Pulmonary artery endothelial cell (primary cell): ENCODE measurements at regions not wholly inside any gene's neighbourhood (a gene's known extent, or its start where the extent isn't known, plus 50 kb on each side); places are given as distances from the start of the nearest gene placed in this dataset.
"Not testable (repeated sequence)": the region's sequence is repeated elsewhere in the genome, so short reads cannot be mapped to it uniquely, and the experiment has no call there.

ENCODE experiments used
- DNase-seq: peaks from one replicate; pipeline ENCODE4 v3.0.0-alpha.2; 2011; ENCODE audit warnings: low read depth, low spot score

DNA sequence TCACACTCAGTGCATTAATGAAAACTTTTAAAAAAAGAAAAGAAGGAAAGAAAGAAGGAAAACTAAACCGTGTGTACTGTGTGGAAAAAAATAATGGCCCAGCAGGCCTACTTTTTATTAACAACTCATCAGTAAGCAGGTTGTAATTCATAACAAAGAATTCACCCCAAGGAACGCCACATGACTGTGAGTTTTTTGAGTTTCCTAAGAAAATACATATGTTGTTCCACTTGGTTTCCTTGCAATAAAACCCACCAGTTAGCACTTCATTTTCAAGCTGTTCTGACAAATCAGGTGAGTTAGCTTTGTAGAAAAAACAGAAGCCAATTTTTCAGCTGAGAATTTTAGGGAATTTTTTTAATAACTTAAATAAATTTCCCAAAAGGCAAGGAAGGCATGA, 259.3 kb upstream of the TBX18 start:
- DNase-seq: no peak

GRCh38 chr6:85017352-85017751, 253.0 kb upstream of the TBX18 start:
- DNase-seq: no peak

- no peak for DNase-seq
Observed at GRCh38 chr6:85016726-85017125, 252.3 kb upstream of the TBX18 start.

- peak; percentile 63 for DNase-seq
Observed at GRCh38 chr6:85015396-85015990, 251.1 kb upstream of the TBX18 start.

DNA sequence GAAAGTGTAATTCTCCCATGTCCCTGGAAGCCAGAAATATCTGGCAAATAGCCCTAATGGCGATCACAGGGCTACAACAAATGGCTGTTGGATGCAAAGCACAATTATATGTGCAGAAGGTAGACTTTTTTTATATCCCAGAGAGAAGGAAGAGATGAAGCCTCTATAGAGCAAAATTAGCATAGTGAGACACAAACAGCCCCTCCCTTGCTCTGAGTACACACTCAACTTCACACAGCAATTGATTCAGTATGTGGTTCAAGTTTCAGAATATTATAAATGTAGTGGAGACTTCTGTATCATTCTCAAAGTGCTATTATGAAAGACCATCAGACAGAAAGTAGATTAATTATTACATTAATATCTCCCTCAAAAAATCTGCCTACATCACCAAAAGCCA, 246.5 kb upstream of the TBX18 start:
- no peak for DNase-seq

- DNase-seq: peak; percentile 36
Observed at GRCh38 chr6:85008296-85009009, 244.1 kb upstream of the TBX18 start.

DNA sequence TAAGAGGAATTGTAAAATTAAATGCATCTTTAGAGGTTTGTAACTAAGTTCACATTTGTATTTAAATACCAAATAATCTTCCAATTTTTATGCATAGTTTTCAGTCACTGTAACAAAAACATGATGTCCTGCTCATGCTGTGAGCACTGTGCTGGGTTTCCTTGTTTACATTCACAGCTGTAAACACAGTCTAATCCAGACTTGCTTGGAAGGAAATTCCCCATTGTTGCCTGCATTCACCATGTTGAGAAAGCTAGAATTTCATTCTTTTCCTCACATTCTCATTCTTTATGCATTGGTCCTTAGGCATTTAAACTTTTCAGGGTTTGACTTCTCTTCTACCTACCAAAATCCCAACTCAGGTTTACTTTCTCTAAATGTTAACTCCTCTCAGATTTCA, 242.0 kb upstream of the TBX18 start:
- DNase-seq: peak; percentile 7

DNA sequence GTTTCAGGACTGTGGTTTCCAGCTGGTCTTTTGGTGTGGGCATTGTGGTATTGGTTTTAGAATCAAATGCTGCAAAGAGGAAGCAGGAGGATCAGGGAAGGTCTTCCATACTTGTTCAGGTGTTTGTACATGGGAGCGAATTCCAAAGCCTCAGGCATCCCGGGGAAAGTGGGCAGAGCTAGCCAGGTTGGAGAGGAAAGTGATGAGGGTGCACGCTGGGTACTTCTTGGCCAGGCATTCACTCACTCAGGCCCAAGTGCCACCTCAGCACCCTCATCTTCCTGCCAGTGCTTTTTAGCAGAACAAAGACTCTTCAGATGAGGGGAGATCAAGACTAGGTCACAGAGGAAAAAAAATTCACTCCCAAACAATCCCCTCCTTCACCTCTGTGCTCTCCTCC, 241.1 kb upstream of the TBX18 start:
- DNase-seq: no peak

- DNase-seq: no peak
Observed at GRCh38 chr6:85004361-85004995, 240.1 kb upstream of the TBX18 start.

GRCh38 chr6:85002847-85003246, 238.4 kb upstream of the TBX18 start:
- no peak for DNase-seq

DNA sequence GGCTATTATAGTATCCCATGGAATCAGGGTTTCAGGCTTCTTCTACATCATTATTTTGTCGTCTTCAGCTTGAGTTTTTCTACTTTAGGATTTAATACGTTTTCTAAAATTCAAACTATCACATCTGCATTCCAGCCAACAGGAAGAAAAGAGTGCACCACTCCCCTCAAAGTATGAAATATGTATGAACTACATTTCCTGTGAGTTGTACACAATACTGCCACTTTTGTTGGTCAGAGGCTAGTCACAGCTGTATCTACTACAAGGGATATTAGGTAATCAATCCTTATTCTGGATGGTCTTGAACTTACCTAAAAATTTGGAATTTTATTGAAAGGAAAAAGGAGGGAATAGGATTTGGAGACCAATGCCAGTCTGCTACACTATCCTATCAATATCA, 235.6 kb upstream of the TBX18 start:
- no peak for DNase-seq

DNA sequence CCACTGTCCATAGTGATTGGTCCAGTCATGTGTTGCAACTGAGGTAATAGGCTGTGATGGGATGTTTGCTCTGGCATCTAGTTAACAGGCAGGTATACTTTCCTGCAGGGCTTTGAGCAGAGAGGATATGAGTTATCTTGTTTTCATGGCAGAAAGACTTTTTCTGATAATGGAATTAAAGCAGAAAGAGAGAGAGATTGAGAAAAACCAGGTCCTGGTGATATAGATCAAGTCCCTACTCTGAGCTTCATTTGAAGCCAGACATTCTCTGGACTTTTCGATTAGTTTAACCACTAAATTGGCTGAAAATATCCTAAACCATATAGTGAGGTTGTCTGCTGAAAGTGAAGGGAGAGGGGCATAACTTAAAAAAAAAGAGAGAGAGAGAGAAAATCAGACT, 233.8 kb upstream of the TBX18 start:
- no peak for DNase-seq

DNA sequence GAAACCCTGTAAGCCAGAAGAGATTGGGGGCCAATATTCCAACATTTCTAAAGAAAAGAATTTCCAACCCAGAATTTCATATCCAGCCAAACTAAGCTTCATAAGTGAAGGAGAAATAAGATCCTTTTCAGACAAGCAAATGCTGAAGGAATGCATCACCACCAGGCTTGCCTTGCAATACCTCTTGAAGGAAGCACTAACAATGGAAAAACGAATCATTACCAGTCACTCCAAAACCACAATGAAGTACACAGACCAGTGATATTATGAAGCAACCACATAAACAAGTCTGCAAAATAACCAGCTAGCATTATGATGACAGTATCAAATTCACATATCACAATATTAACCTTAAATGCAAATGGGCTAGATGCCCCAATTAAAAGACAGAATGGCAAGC, 224.4 kb upstream of the TBX18 start:
- DNase-seq: not testable (repeated sequence)

DNA sequence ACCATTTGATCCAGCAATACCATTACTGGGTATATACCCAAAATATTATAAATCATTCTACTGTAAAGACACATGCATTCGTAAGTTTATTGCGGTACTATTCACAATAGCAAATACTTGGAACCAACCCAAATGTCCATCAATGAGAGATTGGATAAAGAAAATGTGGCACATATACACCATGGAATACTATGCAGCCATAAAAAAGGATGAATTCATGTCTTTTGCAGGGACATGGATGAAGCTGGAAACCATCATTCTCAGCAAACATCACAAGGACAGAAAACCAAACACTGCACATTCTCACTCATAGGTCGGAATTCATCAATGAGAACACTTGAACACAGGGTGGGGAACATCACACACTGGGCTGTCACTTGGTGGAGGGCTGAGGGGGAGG, 221.1 kb upstream of the TBX18 start:
- not testable (repeated sequence) for DNase-seq

DNA sequence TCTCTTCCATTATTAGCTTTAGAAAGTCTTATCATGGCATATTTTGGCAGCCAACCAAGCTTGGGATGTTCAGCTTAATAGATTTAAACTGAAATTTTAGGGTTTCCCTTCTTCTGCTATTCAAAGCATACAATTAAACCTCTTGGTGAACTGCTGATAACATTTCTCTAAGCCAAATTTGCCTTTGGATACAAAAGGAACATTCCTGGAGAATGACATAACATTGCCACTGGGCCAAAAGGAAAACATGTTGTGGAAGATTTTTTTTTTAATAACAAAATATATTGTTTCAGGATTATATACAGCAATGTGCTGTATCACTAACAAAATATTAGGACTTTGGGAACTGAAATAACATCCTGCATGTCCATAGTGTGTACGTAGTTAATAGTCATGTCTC, 215.1 kb upstream of the TBX18 start:
- peak; percentile 92 for DNase-seq

GRCh38 chr6:84977363-84977705, 212.9 kb upstream of the TBX18 start:
- DNase-seq: peak; percentile 24

- DNase-seq: no peak
Observed at GRCh38 chr6:84976526-84977362, 212.3 kb upstream of the TBX18 start.

- no peak for DNase-seq
Observed at GRCh38 chr6:84975316-84975715, 210.9 kb upstream of the TBX18 start.

DNA sequence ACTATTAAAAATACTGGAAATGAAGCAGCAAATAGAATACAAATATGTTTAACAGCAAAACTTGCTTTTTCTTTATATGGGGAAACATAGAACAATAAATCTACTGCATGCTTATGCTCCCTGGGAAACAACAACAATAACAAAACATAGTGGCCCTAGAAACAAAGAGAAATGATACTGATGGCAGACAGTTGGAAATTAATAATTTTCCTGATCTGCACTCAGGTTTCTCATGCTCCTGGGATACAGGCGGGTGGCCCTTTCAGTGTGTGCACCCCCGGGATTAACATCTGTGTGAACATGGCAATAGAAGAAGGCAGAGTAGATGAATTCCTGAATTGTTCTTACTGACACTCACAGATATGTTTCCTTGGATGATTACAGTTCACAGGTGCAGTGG, 209.2 kb upstream of the TBX18 start:
- no peak for DNase-seq

DNA sequence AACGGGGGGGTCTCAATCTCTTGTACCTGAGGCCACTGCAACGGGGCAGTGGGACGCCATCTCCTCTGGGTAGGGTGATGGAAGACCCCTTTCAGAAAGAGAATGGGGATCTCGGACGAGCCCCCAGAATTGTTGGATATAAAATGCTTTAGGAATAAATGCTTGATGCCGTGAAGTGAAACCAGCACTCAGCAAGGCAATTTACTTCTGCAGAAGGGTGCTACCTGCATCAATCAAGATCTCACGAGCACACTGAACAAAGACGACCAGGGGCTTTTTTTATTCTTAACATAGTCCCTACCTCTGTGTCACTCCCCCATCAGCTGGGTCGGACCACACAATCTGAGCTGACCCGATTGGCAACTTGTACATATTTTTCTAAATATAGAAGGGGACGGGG, 203.6 kb upstream of the TBX18 start:
- DNase-seq: no peak

- no peak for DNase-seq
Observed at GRCh38 chr6:84967389-84967788, 203.0 kb upstream of the TBX18 start.

GRCh38 chr6:84953111-84953755, 188.8 kb upstream of the TBX18 start:
- DNase-seq: no peak
